Gastroesophageal sphincter (tissue), 4 donors: ENCODE measurements at regions not wholly inside any gene's neighbourhood (a gene's known extent, or its start where the extent isn't known, plus 50 kb on each side); places are given as distances from the start of the nearest gene placed in this dataset.

Experiments
- ATAC-seq: fragments of 150-250 bp; one replicate; pipeline ENCODE4 v1.9.1; 2016; ENCODE audit warnings: mild to moderate bottlenecking, moderate library complexity
- H3K27ac ChIP-seq, 4 donors: fragments of 200-600 bp; sonication (generic) in 3 of 4; 1 replicate in 3 of 4; 2 replicates in 1 of 4; pipeline ENCODE4 v1.5.1; 2016 to 2019
- H3K27me3 ChIP-seq: fragments of 200-600 bp; sonication (generic); one replicate; pipeline ENCODE4 v1.5.1; 2019
- H3K36me3 ChIP-seq, 2 donors: fragments of 200-600 bp; sonication (generic); one replicate each; pipeline ENCODE4 v1.5.1; 2019; ENCODE audit warnings: control low read depth in 1 of 2
- H3K4me1 ChIP-seq, 3 donors: fragments of 200-600 bp; sonication (generic); 1 replicate in 2 of 3; 2 replicates in 1 of 3; pipeline ENCODE4 v1.5.1; 2016 to 2019; ENCODE audit warnings: control low read depth in 2 of 3
- H3K4me3 ChIP-seq, 2 donors: fragments of 200-600 bp; sonication (generic); one replicate each; pipeline ENCODE4 v1.5.1; 2019; ENCODE audit warnings: mild to moderate bottlenecking in 1 of 2, moderate library complexity in 1 of 2
- H3K9me3 ChIP-seq, 3 donors: fragments of 200-600 bp; sonication (generic); one replicate each; pipeline ENCODE4 v1.5.1; 2017 to 2019; ENCODE audit warnings: control low read depth in 2 of 3
- CTCF ChIP-seq, 4 experiments: fragments of 200-600 bp in 2 of 4; fragments of 450-650 bp in 2 of 4; sonication (generic) in 1 of 4; IDR thresholded peaks; one replicate each; pipeline ENCODE4 v1.5.1; 2017 to 2019; ENCODE audit warnings: antibody characterized with exemption in 4 of 4, mild to moderate bottlenecking in 2 of 4, moderate library complexity in 2 of 4
- EP300 ChIP-seq: sonication (generic); formaldehyde crosslinking; IDR thresholded peaks from one replicate; pipeline ENCODE4 v1.6.1; 2017; ENCODE audit warnings: antibody characterized with exemption, mild to moderate bottlenecking
- POLR2A ChIP-seq, 2 donors: fragments of 450-650 bp; IDR thresholded peaks; one replicate each; pipeline ENCODE4 v1.6.1; 2017; ENCODE audit warnings: antibody characterized with exemption in 2 of 2, mild to moderate bottlenecking in 2 of 2, moderate library complexity in 1 of 2
- POLR2AphosphoS5 ChIP-seq: sonication (generic); formaldehyde crosslinking; IDR thresholded peaks from one replicate; pipeline ENCODE4 v1.6.1; 2017; ENCODE audit warnings: antibody characterized with exemption
- WGBS, 2 donors: methylation state at CpG; one replicate each; pipeline ENCODE4 v1.1.5; 2018; ENCODE audit warnings: low coverage in 1 of 2; 5-methylcytosine and 5-hydroxymethylcytosine counted together

- Histone ChIP-seq H3K36me3 (no peaks in the 10 kb centered on the region), H3K4me3 (no peak overlapping the region), H3K9me3 (no peaks in the 10 kb centered on the region), H3K4me1 (no peaks in the 10 kb centered on the region), H3K27me3 (no peaks in the 10 kb centered on the region), H3K27ac (no peak overlapping the region)
- TF ChIP-seq POLR2AphosphoS5 (no peak), EP300 (no peak), CTCF (IDR thresholded peaks at IDR 0.05) (no peak), POLR2A (IDR thresholded peaks at IDR 0.05) (no peak)
- ATAC-seq: no peak
- WGBS, 2 donors: 29 to 36% methylated on average over 4 of the region's 4 CpGs
Observed at GRCh38 chr4:94126669-94127068, 81.0 kb upstream of the SMARCAD1 start.

- no peak overlapping the region for H3K27ac ChIP-seq
- TF ChIP-seq EP300 (no peak), CTCF (IDR thresholded peaks at IDR 0.05) (peak; percentile 24 to 51 (median 38)), POLR2AphosphoS5 (no peak), POLR2A (IDR thresholded peaks at IDR 0.05) (no peak)
- WGBS, 2 donors: 12 to 16% methylated on average over 3 of the region's 3 CpGs
Observed at GRCh38 chr4:94127707-94128328, 79.8 kb upstream of the SMARCAD1 start.

GRCh38 chr4:94131212-94131611, 76.5 kb upstream of the SMARCAD1 start:
- Histone ChIP-seq H3K9me3 (no peaks in the 10 kb centered on the region), H3K27me3 (peaks cover 8% of the 10 kb centered on the region)

More at GRCh38 chr4:94127707-94128328, 79.8 kb upstream of the SMARCAD1 start:
- no peak overlapping the region for H3K4me3 ChIP-seq
- no peaks in the 10 kb centered on the region for H3K9me3 ChIP-seq
- no peak for ATAC-seq
- no peaks in the 10 kb centered on the region for H3K36me3 ChIP-seq
- H3K4me1 ChIP-seq: no peaks in the 10 kb centered on the region
- H3K27me3 ChIP-seq: peaks cover 4% of the 10 kb centered on the region

GRCh38 chr4:94135701-94136100, 72.0 kb upstream of the SMARCAD1 start:
- no peaks in the 10 kb centered on the region for H3K36me3 ChIP-seq
- H3K4me3 ChIP-seq: no peak overlapping the region
- peaks cover 8% of the 10 kb centered on the region for H3K27me3 ChIP-seq
- no peak for TF ChIP-seq CTCF (IDR thresholded peaks at IDR 0.05)
- TF ChIP-seq EP300: no peak
- TF ChIP-seq POLR2AphosphoS5: no peak
- TF ChIP-seq POLR2A (IDR thresholded peaks at IDR 0.05): no peak
- no peak for ATAC-seq
- H3K27ac ChIP-seq: no peak overlapping the region
- 25 to 59% methylated on average over 1 of the region's 1 CpG for WGBS, 2 donors
- no peaks in the 10 kb centered on the region for H3K9me3 ChIP-seq
- no peaks in the 10 kb centered on the region for H3K4me1 ChIP-seq

More at GRCh38 chr4:94131212-94131611, 76.5 kb upstream of the SMARCAD1 start:
- Histone ChIP-seq H3K4me1 (no peaks in the 10 kb centered on the region), H3K36me3 (no peaks in the 10 kb centered on the region), H3K4me3 (no peak overlapping the region), H3K27ac (no peak overlapping the region)
- TF ChIP-seq POLR2A (IDR thresholded peaks at IDR 0.05) (no peak), EP300 (no peak), CTCF (IDR thresholded peaks at IDR 0.05) (no peak), POLR2AphosphoS5 (no peak)
- no peak for ATAC-seq
- 81 to 100% methylated on average over 1 to 5 of the region's 5 CpGs for WGBS, 2 donors

GRCh38 chr4:94139931-94140612, 67.6 kb upstream of the SMARCAD1 start:
- 100% methylated on average over 1 of the region's 11 CpGs; no CpG with 5 or more reads in 1 of the 2 donors for WGBS, 2 donors
- H3K9me3 ChIP-seq: no peaks in the 10 kb centered on the region
- H3K27me3 ChIP-seq: no peaks in the 10 kb centered on the region
- H3K4me3 ChIP-seq: no peak overlapping the region
- TF ChIP-seq CTCF (IDR thresholded peaks at IDR 0.05) (no peak), EP300 (no peak), POLR2AphosphoS5 (no peak), POLR2A (IDR thresholded peaks at IDR 0.05) (no peak)
- no peaks in the 10 kb centered on the region for H3K36me3 ChIP-seq
- no peak for ATAC-seq
- H3K4me1 ChIP-seq: no peaks in the 10 kb centered on the region
- H3K27ac ChIP-seq: no peak overlapping the region
